Activated CD4-positive, alpha-beta memory T cell treated with anti-CD3 and anti-CD28 coated beads, Interleukin-2, amount 10 ng/mL, durations not matched to agents 7 days and 5 days (primary cell): ENCODE measurements at regions not wholly inside any gene's neighbourhood (a gene's known extent, or its start where the extent isn't known, plus 50 kb on each side); places are given as distances from the start of the nearest gene placed in this dataset.

Experiments used
- CTCF ChIA-PET: fragments of 350-600 bp; sonication (Branson Sonifier 250); formaldehyde crosslinking; loops from one replicate; lab custom pipeline; 2021; ENCODE audit warnings: antibody characterized with exemption, inconsistent platforms; lab: Charles Lee
- POLR2A ChIA-PET: fragments of 350-600 bp; sonication (Branson Sonifier 250); formaldehyde crosslinking; loops from one replicate; lab custom pipeline; 2021; ENCODE audit warnings: antibody characterized with exemption; lab: Charles Lee
- DNase-seq: peaks from one replicate; pipeline ENCODE4 v3.0.0-alpha.2; 2020
- H3K27ac Mint-ChIP-seq: one replicate; pipeline ENCODE4 v1.8.0; 2021; ENCODE audit warnings: mild to moderate bottlenecking, mixed read lengths
- H3K27me3 Mint-ChIP-seq: one replicate; pipeline ENCODE4 v1.8.0; 2021; ENCODE audit warnings: mixed read lengths
- H3K36me3 Mint-ChIP-seq: one replicate; pipeline ENCODE4 v1.8.0; 2021; ENCODE audit warnings: low read depth, mixed read lengths
- H3K4me1 Mint-ChIP-seq: one replicate; pipeline ENCODE4 v1.8.0; 2021; ENCODE audit warnings: mixed read lengths
- H3K4me3 Mint-ChIP-seq: one replicate; pipeline ENCODE4 v1.8.0; 2021; ENCODE audit warnings: mild to moderate bottlenecking, mixed read lengths
- H3K9me3 Mint-ChIP-seq: one replicate; pipeline ENCODE4 v1.8.0; 2021; ENCODE audit warnings: mixed read lengths

DNA sequence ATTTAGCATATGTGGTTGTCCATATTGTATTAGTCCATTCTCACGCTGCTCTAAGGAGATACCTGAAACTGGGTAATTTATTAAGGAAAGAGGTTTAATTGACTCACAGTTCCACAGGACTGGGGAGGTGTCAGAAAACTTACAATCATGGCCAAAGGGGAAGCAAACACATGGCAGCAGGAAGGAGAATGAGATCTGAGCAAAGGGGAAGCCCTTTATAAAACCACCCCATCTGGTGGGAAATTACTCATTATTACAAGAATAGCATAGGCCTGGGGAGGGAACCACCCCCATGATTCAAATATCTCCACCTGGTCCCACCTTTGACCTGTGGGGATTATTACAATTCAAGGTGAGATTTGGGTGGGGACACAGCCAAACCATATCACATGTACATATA lies 122.6 kb upstream of the ANK2 start:
- no peak for DNase-seq
- Mint-ChIP-seq H3K4me1 (no peaks in the 10 kb centered on the region), H3K27me3 (peaks cover 6% of the 10 kb centered on the region), H3K27ac (no peak overlapping the region), H3K4me3 (no peak overlapping the region), H3K36me3 (no peaks in the 10 kb centered on the region), H3K9me3 (no peaks in the 10 kb centered on the region)
- ChIA-PET CTCF (no interaction called here), POLR2A (interaction anchor here (1.2 kb wide), 1 partner anchor 12 kb away, joined by 4 read pairs; no protein-coding TSS in a partner anchor)

DNA sequence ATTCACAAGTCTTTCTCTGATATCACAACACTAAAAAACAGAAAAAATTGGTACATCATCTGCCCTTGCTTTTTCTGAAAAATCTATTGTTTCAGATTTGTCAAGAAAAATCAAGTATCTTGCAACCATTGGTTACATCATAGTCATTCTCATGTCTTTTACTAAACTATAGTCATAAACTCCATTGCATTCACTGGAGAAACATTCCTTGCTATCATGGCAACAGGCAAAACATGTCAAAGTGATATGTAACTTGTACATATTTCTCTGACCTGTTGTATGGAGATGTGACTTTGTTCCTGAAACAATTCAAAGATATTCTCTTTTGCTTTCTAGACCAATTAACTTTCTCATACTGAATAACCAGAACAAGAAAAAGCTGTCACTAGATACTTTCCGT lies 121.9 kb upstream of the ANK2 start:
- H3K4me3 Mint-ChIP-seq, result no peak overlapping the region
- H3K9me3 Mint-ChIP-seq, result no peaks in the 10 kb centered on the region
- ChIA-PET POLR2A (no interaction called here), CTCF (interaction anchor here (1.9 kb wide), 1 partner anchor 11 kb away, joined by 7 read pairs; no protein-coding TSS in a partner anchor)
- DNase-seq, result no peak
- H3K27ac Mint-ChIP-seq, result no peak overlapping the region
- no peaks in the 10 kb centered on the region for H3K36me3 Mint-ChIP-seq
- H3K27me3 Mint-ChIP-seq, result peaks cover 4% of the 10 kb centered on the region
- no peaks in the 10 kb centered on the region for H3K4me1 Mint-ChIP-seq

- no peak for DNase-seq
- H3K9me3 Mint-ChIP-seq, result no peaks in the 10 kb centered on the region
- CTCF ChIA-PET, result no interaction called here
- no peak overlapping the region for H3K27ac Mint-ChIP-seq
- H3K4me3 Mint-ChIP-seq, result no peak overlapping the region
- POLR2A ChIA-PET, result no interaction called here
- peaks cover 10% of the 10 kb centered on the region for H3K27me3 Mint-ChIP-seq
- H3K36me3 Mint-ChIP-seq, result no peaks in the 10 kb centered on the region
- H3K4me1 Mint-ChIP-seq, result no peaks in the 10 kb centered on the region
These were observed 118.5 kb upstream of the ANK2 start for GRCh38 chr4:112931001-112931400.

- Mint-ChIP-seq H3K9me3 (no peaks in the 10 kb centered on the region), H3K4me1 (no peaks in the 10 kb centered on the region), H3K36me3 (no peaks in the 10 kb centered on the region), H3K4me3 (no peak overlapping the region), H3K27ac (no peak overlapping the region), H3K27me3 (peaks cover 8% of the 10 kb centered on the region)
- POLR2A ChIA-PET, result no interaction called here
- CTCF ChIA-PET, result interaction anchor here (1.5 kb wide), 1 partner anchor 18 kb away, joined by 4 read pairs; no protein-coding TSS in a partner anchor
- DNase-seq, result no peak
These were observed 115.7 kb upstream of the ANK2 start for GRCh38 chr4:112933790-112934189.

- no peaks in the 10 kb centered on the region for H3K36me3 Mint-ChIP-seq
- POLR2A ChIA-PET, result interaction anchor here (1.0 to 1.7 kb wide), 2 partner anchors 12 to 203 kb away, joined by 3 to 4 read pairs; no protein-coding TSS in a partner anchor
- no peaks in the 10 kb centered on the region for H3K4me1 Mint-ChIP-seq
- H3K27ac Mint-ChIP-seq, result no peak overlapping the region
- H3K9me3 Mint-ChIP-seq, result no peaks in the 10 kb centered on the region
- H3K27me3 Mint-ChIP-seq, result peaks cover 7% of the 10 kb centered on the region
- no peak for DNase-seq
- CTCF ChIA-PET, result interaction anchor here (0.7 to 3.0 kb wide), 12 partner anchors 9 to 610 kb away, joined by 3 to 20 read pairs (median 3); no protein-coding TSS in a partner anchor
- no peak overlapping the region for H3K4me3 Mint-ChIP-seq
These were observed 110.9 kb upstream of the ANK2 start for GRCh38 chr4:112938461-112939058.

DNA sequence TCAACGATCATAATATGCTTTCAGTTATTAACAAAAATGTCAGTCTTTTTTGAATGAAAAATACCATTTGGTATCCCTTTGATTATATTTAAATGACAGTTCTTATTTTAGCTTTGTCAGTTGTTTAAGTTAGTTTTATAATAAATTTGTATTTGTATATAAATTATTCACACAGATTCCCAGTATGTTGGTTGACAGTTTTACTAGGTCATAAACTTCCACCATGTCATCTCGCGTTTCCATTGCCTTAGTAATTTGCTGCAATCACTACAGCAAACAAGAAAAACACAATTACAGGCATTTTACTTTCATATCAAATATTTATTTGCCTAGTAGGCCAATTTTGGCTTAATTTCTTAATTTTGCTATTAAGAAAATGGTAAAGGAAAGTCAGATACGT lies 109.6 kb upstream of the ANK2 start:
- Mint-ChIP-seq H3K27ac (no peak overlapping the region), H3K4me1 (no peaks in the 10 kb centered on the region), H3K9me3 (no peaks in the 10 kb centered on the region), H3K36me3 (no peaks in the 10 kb centered on the region), H3K27me3 (peaks cover 3% of the 10 kb centered on the region), H3K4me3 (no peak overlapping the region)
- DNase-seq, result no peak
- CTCF ChIA-PET, result interaction anchor here (0.7 to 3.0 kb wide), 3 partner anchors 12 to 612 kb away, joined by 3 to 20 read pairs (median 4); no protein-coding TSS in a partner anchor
- POLR2A ChIA-PET, result no interaction called here

- POLR2A ChIA-PET, result no interaction called here
- CTCF ChIA-PET, result interaction anchor here (0.9 to 3.0 kb wide), 2 partner anchors 11 to 612 kb away, joined by 3 to 20 read pairs; no protein-coding TSS in a partner anchor
These were observed 109.1 kb upstream of the ANK2 start for GRCh38 chr4:112940336-112940735.

DNA sequence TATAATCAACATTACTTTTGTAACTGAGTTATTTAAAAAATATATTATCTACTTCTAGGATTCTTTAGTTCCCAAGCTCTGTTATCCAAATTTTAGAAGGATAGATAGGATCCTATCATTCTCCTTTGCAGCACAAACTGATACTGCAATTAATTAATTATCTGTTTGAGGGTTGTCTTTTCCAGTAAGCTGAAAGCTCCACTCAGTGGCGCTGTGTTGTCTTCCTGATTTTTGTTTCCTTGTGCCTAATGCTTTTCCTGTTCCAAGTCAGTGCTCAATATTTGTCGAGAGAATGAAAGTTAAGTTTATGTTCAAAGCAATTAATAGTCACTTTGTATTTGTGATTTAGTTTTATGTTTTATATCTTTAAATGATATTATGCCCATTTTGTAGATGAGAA lies 107.4 kb upstream of the ANK2 start:
- no peak overlapping the region for H3K4me3 Mint-ChIP-seq
- H3K27me3 Mint-ChIP-seq, result peaks cover 2% of the 10 kb centered on the region
- no peak overlapping the region for H3K27ac Mint-ChIP-seq
- DNase-seq, result no peak
- POLR2A ChIA-PET, result no interaction called here
- H3K9me3 Mint-ChIP-seq, result no peaks in the 10 kb centered on the region
- H3K36me3 Mint-ChIP-seq, result no peaks in the 10 kb centered on the region
- CTCF ChIA-PET, result interaction anchor here (1.3 kb wide), 1 partner anchor 9 kb away, joined by 6 read pairs; no protein-coding TSS in a partner anchor
- no peaks in the 10 kb centered on the region for H3K4me1 Mint-ChIP-seq

More at GRCh38 chr4:112940336-112940735, 109.1 kb upstream of the ANK2 start:
- H3K36me3 Mint-ChIP-seq, result no peaks in the 10 kb centered on the region
- H3K4me3 Mint-ChIP-seq, result no peak overlapping the region
- DNase-seq, result no peak
- H3K9me3 Mint-ChIP-seq, result no peaks in the 10 kb centered on the region
- no peaks in the 10 kb centered on the region for H3K4me1 Mint-ChIP-seq
- peaks cover 3% of the 10 kb centered on the region for H3K27me3 Mint-ChIP-seq
- no peak overlapping the region for H3K27ac Mint-ChIP-seq

- Mint-ChIP-seq H3K27ac (no peak overlapping the region), H3K4me3 (no peak overlapping the region), H3K4me1 (no peaks in the 10 kb centered on the region), H3K27me3 (peaks cover 3% of the 10 kb centered on the region), H3K36me3 (no peaks in the 10 kb centered on the region), H3K9me3 (no peaks in the 10 kb centered on the region)
- no peak for DNase-seq
- ChIA-PET CTCF (interaction anchor here (1.1 kb wide), 1 partner anchor 9 kb away, joined by 4 read pairs; no protein-coding TSS in a partner anchor), POLR2A (no interaction called here)
These were observed 106.5 kb upstream of the ANK2 start for GRCh38 chr4:112942997-112943396.

DNA sequence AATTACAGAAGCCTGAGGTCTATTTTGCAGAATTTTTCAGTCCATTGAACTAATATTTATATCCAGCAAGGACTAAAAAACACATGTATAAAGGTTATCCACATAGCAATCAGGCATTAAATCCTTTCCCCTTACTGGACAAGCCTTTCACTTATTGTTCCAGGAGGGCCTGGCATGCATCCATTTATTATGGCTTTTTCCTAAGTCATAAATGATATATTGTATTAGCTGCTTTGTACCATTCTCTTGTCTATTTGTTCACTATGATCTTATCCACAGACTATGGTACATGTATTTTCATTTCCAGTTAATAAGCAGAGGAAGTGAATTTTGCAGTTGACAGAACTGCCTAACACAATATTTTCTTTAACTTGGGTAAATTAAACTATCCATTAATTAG lies 105.4 kb upstream of the ANK2 start:
- POLR2A ChIA-PET, result no interaction called here
- H3K36me3 Mint-ChIP-seq, result no peaks in the 10 kb centered on the region
- no peak overlapping the region for H3K27ac Mint-ChIP-seq
- H3K4me3 Mint-ChIP-seq, result no peak overlapping the region
- peaks cover 7% of the 10 kb centered on the region for H3K27me3 Mint-ChIP-seq
- no peaks in the 10 kb centered on the region for H3K9me3 Mint-ChIP-seq
- CTCF ChIA-PET, result interaction anchor here (0.6 to 1.1 kb wide), 2 partner anchors 8 to 20 kb away, joined by 3 to 4 read pairs; no protein-coding TSS in a partner anchor
- H3K4me1 Mint-ChIP-seq, result no peaks in the 10 kb centered on the region
- no peak for DNase-seq

GRCh38 chr4:112946127-112946526 lies 103.3 kb upstream of the ANK2 start:
- H3K4me1 Mint-ChIP-seq, result no peaks in the 10 kb centered on the region
- H3K27me3 Mint-ChIP-seq, result peaks cover 12% of the 10 kb centered on the region
- no peak overlapping the region for H3K4me3 Mint-ChIP-seq
- ChIA-PET CTCF (interaction anchor here (3.3 kb wide), 1 partner anchor 8 kb away, joined by 17 read pairs; no protein-coding TSS in a partner anchor), POLR2A (no interaction called here)
- no peak for DNase-seq
- no peaks in the 10 kb centered on the region for H3K36me3 Mint-ChIP-seq
- no peak overlapping the region for H3K27ac Mint-ChIP-seq
- H3K9me3 Mint-ChIP-seq, result no peaks in the 10 kb centered on the region

DNA sequence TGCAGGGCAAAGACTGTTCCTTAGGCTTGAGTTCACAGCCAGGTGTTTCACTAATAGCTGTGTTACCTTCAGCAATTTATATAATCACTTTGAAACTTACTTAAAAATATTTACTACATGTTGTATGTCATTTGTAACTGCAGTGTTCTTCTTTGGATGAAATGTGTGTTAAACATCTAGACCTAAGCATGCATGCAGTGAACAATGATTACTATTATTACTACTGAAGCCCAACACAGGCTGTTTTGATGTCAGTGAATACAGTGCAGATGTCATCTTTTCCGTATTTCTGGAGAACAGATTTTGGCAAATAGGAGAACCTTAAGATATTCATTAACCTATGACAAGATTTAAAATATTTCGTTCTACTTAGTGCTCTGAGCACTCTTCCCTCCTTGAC lies 101.8 kb upstream of the ANK2 start:
- ChIA-PET POLR2A (no interaction called here), CTCF (interaction anchor here (3.3 kb wide), 1 partner anchor 9 kb away, joined by 17 read pairs; no protein-coding TSS in a partner anchor)
- DNase-seq, result no peak
- Mint-ChIP-seq H3K27me3 (peaks cover 10% of the 10 kb centered on the region), H3K27ac (no peak overlapping the region), H3K36me3 (no peaks in the 10 kb centered on the region), H3K4me1 (no peaks in the 10 kb centered on the region), H3K9me3 (no peaks in the 10 kb centered on the region), H3K4me3 (no peak overlapping the region)

DNA sequence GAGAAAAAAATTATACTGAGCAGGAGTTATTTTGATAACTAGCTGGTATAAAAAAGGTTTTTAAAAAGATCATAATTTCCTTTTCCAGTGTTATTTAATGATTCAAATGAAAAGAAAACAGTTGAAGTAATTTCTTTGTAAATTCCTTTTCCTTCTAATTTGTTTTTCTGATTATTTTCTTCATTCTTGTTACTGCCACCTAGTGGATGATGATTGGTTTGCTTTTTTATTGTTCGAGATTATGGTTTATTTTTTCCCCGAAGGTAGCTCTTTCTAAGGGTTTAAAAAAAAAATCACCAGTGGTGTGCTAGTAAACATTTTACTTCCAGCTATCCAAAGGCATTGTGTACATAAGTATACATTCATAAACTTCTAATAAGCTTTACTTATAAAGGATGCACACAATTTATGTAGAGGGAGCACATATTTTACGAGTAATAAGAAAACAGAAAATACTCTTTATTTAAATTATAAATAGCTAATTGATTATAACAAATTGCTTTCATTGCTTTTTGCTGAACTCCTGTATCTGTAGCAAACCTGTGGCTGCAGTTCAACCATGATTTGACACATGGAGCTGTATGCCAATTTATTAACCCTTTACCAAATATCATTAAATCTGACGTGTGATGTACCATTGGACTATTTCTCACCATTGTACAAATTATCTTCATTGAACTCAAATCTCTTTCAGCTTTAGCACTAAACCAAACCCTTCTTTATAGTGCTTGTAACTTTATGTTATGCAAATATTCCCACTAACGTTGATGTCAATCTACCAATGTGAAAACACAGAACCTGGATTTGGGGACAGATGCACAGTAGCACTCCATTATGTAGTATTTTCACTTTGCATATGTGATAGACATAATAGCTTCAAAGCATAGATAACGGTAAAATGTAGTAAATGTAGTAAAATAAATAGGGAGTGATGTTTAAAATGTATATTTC lies 97.8 kb upstream of the ANK2 start:
- no peak for DNase-seq
- Mint-ChIP-seq H3K9me3 (no peaks in the 10 kb centered on the region), H3K27me3 (peaks cover 12% of the 10 kb centered on the region), H3K27ac (no peak overlapping the region), H3K4me1 (no peaks in the 10 kb centered on the region), H3K36me3 (no peaks in the 10 kb centered on the region), H3K4me3 (no peak overlapping the region)
- POLR2A ChIA-PET, result no interaction called here
- CTCF ChIA-PET, result interaction anchor here (0.7 to 1.8 kb wide), 13 partner anchors 8 to 274 kb away, joined by 3 to 20 read pairs (median 4); no protein-coding TSS in a partner anchor
